ENCODE measurements at regions not wholly inside any gene's neighbourhood (a gene's known extent, or its start where the extent isn't known, plus 50 kb on each side); places are given as distances from the start of the nearest gene placed in this dataset.

DNA sequence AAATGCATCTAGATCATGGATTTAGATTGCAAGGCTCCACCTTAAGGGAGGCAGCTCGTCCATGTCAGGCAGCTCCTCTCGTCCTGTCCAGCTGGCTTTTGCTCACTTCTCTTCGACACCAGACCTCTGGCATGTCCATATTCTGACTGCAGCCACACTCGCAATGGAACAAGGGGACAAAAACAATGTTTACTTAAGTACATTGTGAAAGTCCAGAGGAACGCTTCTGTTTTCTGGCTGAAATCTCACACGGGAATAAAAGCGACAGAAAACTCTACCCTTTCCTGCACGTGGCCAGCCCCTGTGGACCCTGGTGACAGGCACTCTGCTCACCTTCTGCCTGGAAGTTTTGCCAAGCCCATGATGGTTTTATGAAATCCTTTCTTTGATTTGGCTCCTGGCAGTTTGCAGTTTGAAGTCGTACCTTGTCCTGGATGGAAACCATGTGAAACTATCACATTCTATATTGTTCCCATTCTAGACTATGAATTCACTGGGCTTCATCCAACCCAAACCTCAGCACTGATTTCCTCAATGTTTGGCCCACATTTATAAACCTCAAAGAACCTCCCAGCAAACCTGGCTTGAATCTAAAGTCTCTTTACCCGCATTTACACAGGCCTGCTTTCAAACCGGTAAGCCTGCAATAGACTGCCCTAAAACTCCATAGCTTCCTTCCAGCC lies 134.3 kb upstream of the PIEZO2 start:
- TF ChIP-seq, protein P1, sequence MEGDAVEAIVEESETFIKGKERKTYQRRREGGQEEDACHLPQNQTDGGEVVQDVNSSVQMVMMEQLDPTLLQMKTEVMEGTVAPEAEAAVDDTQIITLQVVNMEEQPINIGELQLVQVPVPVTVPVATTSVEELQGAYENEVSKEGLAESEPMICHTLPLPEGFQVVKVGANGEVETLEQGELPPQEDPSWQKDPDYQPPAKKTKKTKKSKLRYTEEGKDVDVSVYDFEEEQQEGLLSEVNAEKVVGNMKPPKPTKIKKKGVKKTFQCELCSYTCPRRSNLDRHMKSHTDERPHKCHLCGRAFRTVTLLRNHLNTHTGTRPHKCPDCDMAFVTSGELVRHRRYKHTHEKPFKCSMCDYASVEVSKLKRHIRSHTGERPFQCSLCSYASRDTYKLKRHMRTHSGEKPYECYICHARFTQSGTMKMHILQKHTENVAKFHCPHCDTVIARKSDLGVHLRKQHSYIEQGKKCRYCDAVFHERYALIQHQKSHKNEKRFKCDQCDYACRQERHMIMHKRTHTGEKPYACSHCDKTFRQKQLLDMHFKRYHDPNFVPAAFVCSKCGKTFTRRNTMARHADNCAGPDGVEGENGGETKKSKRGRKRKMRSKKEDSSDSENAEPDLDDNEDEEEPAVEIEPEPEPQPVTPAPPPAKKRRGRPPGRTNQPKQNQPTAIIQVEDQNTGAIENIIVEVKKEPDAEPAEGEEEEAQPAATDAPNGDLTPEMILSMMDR (IDR thresholded peaks at IDR 0.05): no peak
- Mint-ChIP-seq H3K36me3 (ENCODE audit: low read depth) (no peaks in the 10 kb centered on the region), H3K27me3 (ENCODE audit: insufficient read depth) (peaks cover 10% of the 10 kb centered on the region), H3K9me3 (no peaks in the 10 kb centered on the region), H3K4me1 (ENCODE audit: low read depth) (no peaks in the 10 kb centered on the region), H3K27ac (no peak overlapping the region), H3K4me3 (no peak overlapping the region)
- DNase-seq: no peak

DNA sequence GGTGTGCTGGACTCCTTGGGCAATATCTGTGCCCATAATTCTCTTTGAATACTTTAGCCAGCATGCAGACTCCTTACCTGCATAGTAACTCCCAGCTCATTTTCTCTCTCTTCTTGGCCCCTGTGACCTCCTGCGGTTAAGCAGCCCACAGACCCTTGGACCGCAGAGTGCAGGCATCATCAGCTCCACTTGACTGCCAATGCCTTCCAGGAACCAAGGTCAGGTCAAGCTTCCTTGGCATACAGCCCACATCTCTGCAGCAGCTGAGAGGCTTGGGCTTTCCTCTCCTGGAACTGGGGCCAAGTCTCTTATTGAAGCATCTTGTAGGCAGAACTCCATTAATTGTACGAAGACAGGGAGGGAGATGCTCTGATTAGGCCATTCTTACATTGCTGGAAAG lies 130.1 kb upstream of the PIEZO2 start:
- no peaks in the 10 kb centered on the region for H3K9me3 Mint-ChIP-seq
- no peak for DNase-seq
- H3K27me3 Mint-ChIP-seq (ENCODE audit: insufficient read depth): peaks cover 19% of the 10 kb centered on the region
- no peaks in the 10 kb centered on the region for H3K36me3 Mint-ChIP-seq (ENCODE audit: low read depth)
- H3K27ac Mint-ChIP-seq: no peak overlapping the region
- no peak overlapping the region for H3K4me3 Mint-ChIP-seq
- H3K4me1 Mint-ChIP-seq (ENCODE audit: low read depth): no peaks in the 10 kb centered on the region
- TF ChIP-seq, protein P1 (IDR thresholded peaks at IDR 0.05): no peak

DNA sequence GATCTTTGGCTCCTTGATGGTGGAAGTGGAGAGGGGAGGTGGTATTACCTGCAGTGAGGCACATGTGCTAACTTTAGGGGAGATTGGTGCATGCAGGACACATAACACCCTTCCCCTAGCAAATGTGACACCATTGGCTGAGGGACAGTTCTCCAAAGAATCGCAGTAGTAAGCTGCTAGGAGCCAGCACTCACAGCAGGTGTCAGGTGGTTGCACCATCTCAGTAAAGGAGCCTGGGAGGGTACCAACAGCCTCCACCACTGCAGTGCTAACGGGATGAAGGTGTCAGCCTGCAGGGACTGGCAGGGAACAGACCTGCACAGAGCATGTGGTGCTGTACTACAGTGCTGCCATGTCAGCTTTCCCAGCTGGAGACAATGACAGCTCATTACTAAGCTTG lies 127.3 kb upstream of the PIEZO2 start:
- H3K36me3 Mint-ChIP-seq (ENCODE audit: low read depth): no peaks in the 10 kb centered on the region
- no peak overlapping the region for H3K4me3 Mint-ChIP-seq
- peaks cover 21% of the 10 kb centered on the region for H3K27me3 Mint-ChIP-seq (ENCODE audit: insufficient read depth)
- no peak overlapping the region for H3K27ac Mint-ChIP-seq
- TF ChIP-seq, protein P1 (IDR thresholded peaks at IDR 0.05): no peak
- DNase-seq: no peak
- H3K4me1 Mint-ChIP-seq (ENCODE audit: low read depth): no peaks in the 10 kb centered on the region
- no peaks in the 10 kb centered on the region for H3K9me3 Mint-ChIP-seq

DNA sequence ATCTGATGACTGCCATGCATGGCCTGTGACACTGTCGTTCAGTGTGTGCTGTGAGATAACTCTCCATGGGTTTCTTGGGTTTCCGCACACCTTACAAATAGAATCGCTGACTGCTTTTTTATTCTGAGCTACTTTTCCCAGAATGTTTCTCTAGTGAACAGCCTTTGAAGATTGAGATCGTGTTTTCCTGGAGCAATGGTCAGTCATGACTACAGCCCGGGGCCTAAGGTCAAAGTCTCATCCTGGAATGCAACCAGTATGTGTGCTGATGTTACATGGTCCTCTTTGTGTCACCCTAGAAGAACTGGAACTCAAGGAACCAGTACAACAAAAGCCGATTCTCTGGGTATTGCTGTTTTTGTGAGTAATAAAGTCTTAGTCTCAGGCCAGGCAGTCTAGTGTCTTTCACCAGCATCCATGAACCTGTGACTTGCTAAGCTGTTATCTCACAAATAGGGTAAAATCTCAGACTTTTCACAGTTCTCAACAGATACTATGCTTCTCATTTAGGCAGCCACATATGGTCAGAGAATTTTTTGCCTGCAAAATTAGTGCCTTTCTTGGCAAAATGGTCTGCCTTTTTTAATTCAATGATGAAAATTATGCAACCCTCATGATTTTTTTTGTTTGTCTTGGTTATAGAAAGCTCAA lies 124.9 kb upstream of the PIEZO2 start:
- Mint-ChIP-seq H3K27me3 (ENCODE audit: insufficient read depth) (peaks cover 18% of the 10 kb centered on the region), H3K36me3 (ENCODE audit: low read depth) (no peaks in the 10 kb centered on the region), H3K4me1 (ENCODE audit: low read depth) (no peaks in the 10 kb centered on the region), H3K4me3 (no peak overlapping the region), H3K9me3 (no peaks in the 10 kb centered on the region), H3K27ac (no peak overlapping the region)
- TF ChIP-seq, protein P1 (IDR thresholded peaks at IDR 0.05): no peak
- DNase-seq: no peak

DNA sequence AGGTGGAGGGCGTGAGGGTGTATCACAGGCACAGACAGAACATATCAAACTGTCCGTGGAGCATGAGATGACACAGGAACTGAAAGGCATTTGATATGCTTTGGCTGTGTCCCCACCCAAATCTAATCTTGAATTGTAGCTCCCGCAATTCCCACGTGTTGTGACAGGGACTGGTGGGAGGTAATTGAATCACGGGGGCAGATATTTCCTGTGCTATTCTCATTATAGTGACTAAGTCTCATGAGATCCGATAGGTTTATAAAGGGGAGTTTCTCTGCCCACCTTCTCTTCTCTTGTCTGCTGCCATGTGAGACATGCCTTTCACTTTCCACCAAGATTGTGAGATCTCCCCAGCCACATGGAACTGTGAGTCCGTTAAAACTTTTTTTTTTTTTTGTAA lies 123.1 kb upstream of the PIEZO2 start:
- H3K27ac Mint-ChIP-seq: no peak overlapping the region
- H3K27me3 Mint-ChIP-seq (ENCODE audit: insufficient read depth): peaks cover 13% of the 10 kb centered on the region
- no peaks in the 10 kb centered on the region for H3K36me3 Mint-ChIP-seq (ENCODE audit: low read depth)
- TF ChIP-seq, protein P1 (IDR thresholded peaks at IDR 0.05): no peak
- no peak for DNase-seq
- no peaks in the 10 kb centered on the region for H3K9me3 Mint-ChIP-seq
- H3K4me3 Mint-ChIP-seq: no peak overlapping the region
- peaks cover 6% of the 10 kb centered on the region; the same call in 1 of the 2 replicates for H3K4me1 Mint-ChIP-seq (ENCODE audit: low read depth)

Data from HFFc6 (cell line).